Activated CD4-positive, alpha-beta T cell treated with anti-CD3 and anti-CD28 coated beads, Interleukin-2, amount 50 U/mL, for 4 hours (primary cell): ENCODE measurements at regions not wholly inside any gene's neighbourhood (a gene's known extent, or its start where the extent isn't known, plus 50 kb on each side); places are given as distances from the start of the nearest gene placed in this dataset.
"Not testable (repeated sequence)": the region's sequence is repeated elsewhere in the genome, so short reads cannot be mapped to it uniquely, and the experiment has no call there.

Experiments
- DNase-seq, 2 experiments: peaks; one replicate each; pipeline ENCODE4 v3.0.0-alpha.2; 2020

GRCh38 chr10:90197766-90198165, 496.4 kb downstream of the KIF20B start:
- no peak for DNase-seq

DNA sequence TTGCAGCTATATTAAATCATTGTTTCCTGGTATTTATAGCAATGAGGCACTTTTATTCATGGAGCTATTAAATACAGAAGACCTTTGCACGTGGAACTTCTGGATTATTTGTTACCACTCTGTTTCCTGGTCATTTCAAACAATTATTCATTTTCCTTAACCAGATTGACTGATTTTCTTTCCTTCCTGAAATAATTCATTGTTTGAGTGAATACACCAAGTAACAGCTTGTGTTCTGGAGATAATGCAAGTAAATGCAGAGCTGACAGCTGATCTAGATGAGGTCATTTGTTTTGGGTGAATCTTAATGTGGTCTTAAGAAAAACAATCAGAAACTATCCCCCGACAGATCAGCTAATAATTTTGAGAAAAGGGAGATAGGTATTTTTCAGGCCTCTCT, 497.7 kb downstream of the KIF20B start:
- no peak for DNase-seq

GRCh38 chr10:90199513-90199912, 498.1 kb downstream of the KIF20B start:
- DNase-seq = no peak

DNA sequence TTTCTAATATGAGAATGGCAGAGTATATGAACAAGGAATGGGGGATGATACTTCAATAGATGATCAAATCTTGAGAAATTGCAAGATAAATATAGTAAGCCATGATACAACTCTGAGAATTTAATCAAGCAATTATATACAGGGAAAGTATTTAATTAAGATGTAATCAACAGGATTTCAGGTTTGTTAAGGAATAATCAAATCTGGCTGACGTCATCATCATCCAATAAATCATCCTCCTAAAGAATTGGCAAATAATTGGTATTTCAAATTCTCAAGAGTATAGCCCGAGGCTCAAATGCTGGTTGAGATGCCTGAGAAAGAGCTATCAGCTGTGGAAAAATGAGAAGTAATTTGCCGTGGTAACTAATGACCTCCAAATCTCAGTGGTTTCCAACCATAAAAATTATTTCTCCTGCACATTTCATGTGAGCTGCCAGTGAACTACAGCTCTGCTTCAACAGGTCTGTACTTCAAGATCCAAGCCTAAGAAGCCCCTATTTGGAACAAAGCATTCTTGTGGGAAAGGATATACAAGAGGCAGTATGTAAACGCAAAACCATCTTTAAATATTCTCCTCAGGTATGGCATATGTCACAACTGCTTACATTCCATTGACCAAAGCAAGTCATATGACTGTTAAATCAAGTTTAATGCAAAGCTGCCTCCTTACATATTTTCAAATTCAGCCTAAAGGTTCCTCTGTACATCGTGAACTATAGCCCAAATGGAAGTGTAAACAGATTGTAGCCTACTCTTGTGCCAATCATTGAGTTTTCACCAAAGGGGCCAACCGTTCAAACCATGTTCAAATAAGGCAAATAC, 503.0 kb downstream of the KIF20B start:
- DNase-seq = no peak

DNA sequence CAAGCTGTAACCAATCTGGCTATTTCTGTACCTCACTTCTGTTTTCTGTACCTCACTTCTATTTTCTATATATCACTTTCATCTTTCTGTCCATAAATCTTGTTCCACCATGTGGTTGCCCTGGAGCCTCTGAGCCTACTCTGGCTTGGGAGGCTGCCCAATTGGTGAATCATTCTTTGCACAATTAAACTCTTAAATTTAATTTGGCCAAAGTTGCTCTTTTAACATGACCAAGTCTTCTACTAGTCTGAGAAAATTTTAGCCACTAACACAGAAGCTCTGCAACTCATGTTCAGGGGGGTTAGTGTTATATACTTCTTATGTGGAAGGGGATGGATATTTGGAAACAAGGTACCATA, 503.5 kb downstream of the KIF20B start:
- DNase-seq = no peak

DNA sequence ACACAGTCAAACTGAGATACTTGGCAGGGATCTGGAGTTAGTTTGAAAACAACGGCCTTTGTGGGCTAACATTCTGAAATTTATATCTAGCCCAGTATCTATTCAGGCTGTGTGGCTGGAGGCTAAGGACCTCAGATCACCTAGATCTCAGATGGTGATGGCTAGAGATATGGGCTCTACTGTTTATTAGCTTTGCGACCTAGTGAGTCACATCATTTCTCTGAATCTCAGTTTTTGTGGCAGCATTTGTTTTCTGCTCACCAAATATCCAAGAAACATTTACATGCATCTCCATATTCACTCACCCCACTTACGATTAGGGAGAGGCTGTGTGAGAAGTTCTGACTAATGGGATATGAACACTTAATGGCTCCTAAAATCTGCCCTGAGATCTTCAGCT, 503.9 kb downstream of the KIF20B start:
- DNase-seq = no peak

- no peak for DNase-seq
These were observed 512.0 kb downstream of the KIF20B start for GRCh38 chr10:90213346-90213745.

DNA sequence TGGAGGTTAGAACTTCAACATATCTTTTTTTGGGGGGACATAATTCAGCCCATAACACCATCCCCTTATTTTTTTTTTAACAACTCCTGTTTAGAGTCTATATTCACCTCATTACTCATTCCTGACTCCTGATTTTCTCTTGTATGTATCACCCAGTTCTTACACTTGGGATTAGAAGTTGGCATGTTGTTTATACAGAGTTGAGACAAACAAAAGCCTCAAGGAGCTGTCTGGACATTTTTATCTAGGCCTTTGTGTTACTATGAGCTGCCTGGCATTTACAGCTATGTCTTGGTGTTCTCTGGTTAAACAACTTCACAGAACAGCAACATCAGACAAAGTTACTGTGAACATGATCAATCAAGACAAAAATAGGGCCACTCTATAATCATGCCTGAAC, 517.5 kb downstream of the KIF20B start:
- DNase-seq = no peak

DNA sequence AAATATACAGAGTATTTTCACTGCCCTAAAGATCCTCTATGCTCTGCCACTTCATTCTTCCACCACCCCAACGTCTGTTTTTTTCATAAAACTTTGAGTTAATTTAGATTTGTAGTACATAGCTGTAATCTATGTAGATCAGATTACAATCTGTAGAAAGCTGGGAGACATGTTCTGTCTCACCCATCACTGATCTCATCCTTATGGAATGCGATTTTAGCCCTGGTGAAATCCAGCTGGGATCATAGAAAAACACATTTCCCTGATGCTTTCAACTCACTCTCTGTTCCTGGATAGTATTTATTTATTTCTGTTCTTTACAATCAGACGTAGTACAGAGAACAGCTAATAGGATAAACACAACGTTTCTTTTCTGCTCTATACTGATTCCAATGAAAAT, 521.0 kb downstream of the KIF20B start:
- DNase-seq = no peak

GRCh38 chr10:90222939-90223338, 521.5 kb downstream of the KIF20B start:
- no peak for DNase-seq

- no peak for DNase-seq
These were observed 523.6 kb downstream of the KIF20B start for GRCh38 chr10:90224791-90225566.

DNA sequence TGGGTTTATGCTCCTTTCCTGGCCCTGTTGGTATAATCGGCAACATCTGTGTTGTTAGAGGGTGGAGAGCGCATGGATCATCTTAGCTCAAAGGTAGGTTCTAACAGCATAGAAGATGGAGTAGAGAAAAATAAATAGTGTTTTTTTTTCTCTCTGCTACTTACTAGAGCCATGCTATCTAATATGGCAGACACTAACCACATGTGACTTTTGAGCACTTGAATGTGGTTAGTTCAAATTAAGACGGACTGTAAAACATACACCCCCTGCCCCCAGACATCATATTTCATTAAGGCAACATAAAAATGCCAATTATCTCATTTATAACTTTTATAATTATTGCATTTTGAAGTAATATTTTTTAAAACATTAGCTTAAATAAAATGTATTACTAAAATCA, 525.1 kb downstream of the KIF20B start:
- DNase-seq = no peak

GRCh38 chr10:90227217-90227656, 525.8 kb downstream of the KIF20B start:
- no peak for DNase-seq

GRCh38 chr10:90227786-90228185, 526.4 kb downstream of the KIF20B start:
- DNase-seq = no peak

GRCh38 chr10:90229486-90229885, 528.1 kb downstream of the KIF20B start:
- no peak for DNase-seq

DNA sequence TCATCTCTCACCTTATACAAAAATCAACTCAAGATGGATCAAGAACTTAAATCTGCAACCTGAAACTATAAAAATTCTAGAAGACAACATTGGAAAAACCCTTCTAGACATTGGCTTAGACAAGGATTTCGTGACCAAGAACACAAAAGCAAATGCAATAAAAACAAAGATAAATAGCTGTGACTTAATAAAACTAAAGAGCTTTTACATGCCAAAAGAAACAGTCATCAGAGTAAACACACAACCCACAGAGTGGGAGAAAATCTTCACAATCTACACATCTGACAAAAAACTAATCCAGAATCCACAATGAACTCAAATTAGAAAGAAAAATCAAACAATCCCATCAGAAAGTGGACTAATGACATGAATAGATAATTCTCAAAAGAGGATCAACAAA, 532.4 kb downstream of the KIF20B start:
- DNase-seq = not testable (repeated sequence)

DNA sequence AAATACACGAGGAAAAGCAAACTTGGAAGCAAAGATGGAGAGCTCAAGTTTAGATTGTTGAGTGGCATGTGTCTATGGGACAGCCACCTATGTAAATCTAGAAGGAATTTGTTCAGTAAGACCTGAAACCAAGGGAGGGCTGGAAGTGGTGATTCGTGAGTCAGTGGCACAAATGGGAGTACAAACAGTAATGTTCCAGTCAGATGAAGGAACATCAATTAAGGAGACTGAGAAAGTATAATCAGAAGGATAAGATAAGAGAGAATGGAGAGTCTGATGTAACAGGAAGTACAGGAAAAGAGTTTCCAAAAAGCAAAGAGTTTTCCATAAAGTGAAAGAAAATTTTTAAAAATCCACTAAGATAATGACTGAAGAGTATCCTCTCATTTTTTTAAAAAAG, 544.2 kb downstream of the KIF20B start:
- no peak for DNase-seq

GRCh38 chr10:90250784-90251183, 549.4 kb downstream of the KIF20B start:
- not testable (repeated sequence) for DNase-seq

DNA sequence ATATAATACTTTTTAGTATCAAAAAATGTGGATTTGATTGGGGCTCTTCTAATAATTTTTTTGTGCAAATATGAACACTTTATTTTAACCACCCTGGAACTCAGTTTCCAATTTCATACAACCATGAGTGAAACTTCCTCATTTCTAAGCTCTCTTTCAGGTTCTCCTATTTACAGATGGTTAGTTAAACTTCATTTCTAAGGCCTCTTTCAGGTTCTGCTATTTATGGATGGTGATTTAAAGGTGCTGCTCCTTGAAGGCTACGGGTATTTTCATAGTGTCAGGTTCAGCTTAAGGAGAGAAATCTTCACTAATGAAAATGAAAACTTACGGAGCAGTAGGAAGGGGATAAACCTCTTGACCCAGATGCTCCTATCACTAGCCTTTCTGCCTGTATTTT, 568.3 kb downstream of the KIF20B start:
- no peak for DNase-seq

DNA sequence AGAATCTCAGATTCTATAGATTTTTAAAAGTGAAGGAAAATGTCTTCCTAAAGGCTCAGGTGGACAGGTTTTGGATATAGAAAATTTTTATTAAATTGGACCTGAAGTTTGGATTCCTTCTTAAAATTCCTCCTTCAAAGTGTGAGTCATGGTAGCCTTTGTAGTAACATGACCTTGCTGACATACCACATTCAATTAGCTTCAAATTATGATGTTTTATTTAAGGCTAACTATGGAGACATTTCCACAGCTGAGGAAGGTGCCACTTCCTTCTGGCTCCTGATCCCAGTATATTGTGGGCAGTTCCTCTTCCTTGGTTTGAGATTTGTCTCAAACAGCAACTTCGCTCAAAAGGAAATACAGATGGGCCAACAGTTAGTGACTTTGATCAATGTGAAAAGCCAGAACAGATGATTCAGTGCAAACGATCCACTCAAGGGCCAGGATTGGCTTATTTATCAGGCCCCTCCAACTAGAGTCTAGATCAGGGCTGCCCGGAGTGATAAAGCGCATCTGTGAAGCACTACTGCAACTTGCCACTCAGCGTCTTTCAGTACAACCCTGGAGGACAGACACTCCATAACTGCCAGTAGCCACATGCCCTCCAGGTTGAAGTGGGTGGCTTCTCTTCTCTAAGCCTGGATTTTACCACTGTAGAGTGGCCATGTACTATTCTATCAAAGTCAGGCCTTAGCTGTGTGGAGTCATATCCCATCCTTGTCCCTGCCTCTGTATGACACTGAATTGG, 573.5 kb downstream of the KIF20B start:
- DNase-seq = no peak

GRCh38 chr10:90276894-90277475, 575.6 kb downstream of the KIF20B start:
- no peak for DNase-seq

DNA sequence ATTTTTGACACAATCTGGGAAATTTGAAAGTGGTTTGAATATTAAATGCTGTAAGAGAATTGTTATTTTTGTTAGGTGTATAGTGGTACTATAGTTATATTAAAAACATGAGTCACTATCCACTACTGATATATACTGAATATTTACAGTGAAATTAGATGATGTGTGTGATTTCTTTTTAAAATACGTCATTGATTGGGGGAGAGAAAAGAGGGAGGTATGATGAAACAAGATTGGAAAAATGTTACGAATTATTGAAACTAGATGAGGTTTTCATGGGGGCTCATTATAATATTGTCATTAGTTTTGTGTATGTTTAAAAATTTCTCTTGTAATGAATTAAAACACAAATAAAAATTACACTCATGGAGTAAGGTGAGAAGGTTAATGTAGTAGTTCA, 571.4 kb downstream of the HTR7 start:
- DNase-seq = no peak

DNA sequence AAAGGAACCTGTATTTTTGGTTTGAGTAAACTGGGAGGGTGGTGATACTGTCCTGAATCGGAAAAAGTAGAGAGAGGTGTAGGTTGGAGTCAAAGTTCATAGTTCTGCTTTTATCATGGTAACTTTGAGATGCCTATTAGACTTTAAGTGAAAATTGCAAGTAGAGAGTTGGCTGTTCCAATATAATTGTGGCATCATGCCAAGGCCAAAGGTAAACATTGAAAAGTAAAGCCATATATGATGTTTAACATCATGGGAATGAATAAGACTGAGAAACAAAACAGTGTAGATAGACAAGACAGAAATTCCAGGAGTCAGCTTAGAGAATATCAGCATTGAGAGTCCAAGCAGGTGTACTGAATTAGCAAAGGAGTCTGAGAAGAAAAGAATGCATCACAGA, 570.9 kb downstream of the HTR7 start:
- DNase-seq = no peak
